ENCODE measurements at regions not wholly inside any gene's neighbourhood (a gene's known extent, or its start where the extent isn't known, plus 50 kb on each side); places are given as distances from the start of the nearest gene placed in this dataset.

- Histone ChIP-seq H3K27ac (ENCODE audit: low read length in 2 of 2) (no peak overlapping the region), H3K4me3 (ENCODE audit: control extremely low read depth in 1 of 5, extremely low read depth in 1 of 5, insufficient read depth in 1 of 5, low read depth in 2 of 5, low read length in 4 of 5) (no peak overlapping the region), H3K9ac (ENCODE audit: low read length) (no peak overlapping the region), H3K4me2 (replicated peaks; ENCODE audit: low read depth, low read length, poor library complexity, severe bottlenecking) (no peak overlapping the region), H2AFZ (ENCODE audit: insufficient read depth, low read depth, low read length, poor library complexity, severe bottlenecking) (no peak overlapping the region), H3K36me3 (replicated peaks in 1 of 2; ENCODE audit: control extremely low read depth in 1 of 2, control insufficient read depth in 1 of 2, extremely low read depth in 1 of 2, insufficient read depth in 2 of 2, low read length in 1 of 2) (no peaks in the 10 kb centered on the region), H4K20me1 (ENCODE audit: control insufficient read depth, insufficient read depth, low read length, poor library complexity, severe bottlenecking) (no peaks in the 10 kb centered on the region), H3K27me3 (replicated peaks in 1 of 4; ENCODE audit: control extremely low read depth in 1 of 4, control insufficient read depth in 3 of 4, insufficient read depth in 4 of 4, low read length in 3 of 4) (peaks cover 0 to 4% (median 0%) of the 10 kb centered on the region in 4 experiments), H3K79me2 (ENCODE audit: control insufficient read depth, insufficient read depth, low read length) (no peaks in the 10 kb centered on the region), H3K4me1 (ENCODE audit: control insufficient read depth in 2 of 2, insufficient read depth in 2 of 2, low read length in 2 of 2) (no peaks in the 10 kb centered on the region), H3K9me3 (ENCODE audit: control extremely low read depth in 1 of 3, control insufficient read depth in 2 of 3, insufficient read depth in 1 of 3, low read length in 2 of 3) (no peaks in the 10 kb centered on the region)
- CTCF ChIA-PET, result interaction anchor here (1.2 kb wide), 1 partner anchor 10 kb away, joined by 3 read pairs; no protein-coding TSS in a partner anchor
- Mint-ChIP-seq H3K27ac (no peak overlapping the region), H3K27me3 (peaks cover 21% of the 10 kb centered on the region), H3K9me3 (ENCODE audit: insufficient read depth) (no peaks in the 10 kb centered on the region), H3K4me1 (no peaks in the 10 kb centered on the region), H3K4me3 (no peak overlapping the region)
- ATAC-seq (ENCODE audit: low read depth), result no peak
- intact Hi-C loops (cut with micrococcal nuclease), result no loop called here
- TF ChIP-seq, protein P1, sequence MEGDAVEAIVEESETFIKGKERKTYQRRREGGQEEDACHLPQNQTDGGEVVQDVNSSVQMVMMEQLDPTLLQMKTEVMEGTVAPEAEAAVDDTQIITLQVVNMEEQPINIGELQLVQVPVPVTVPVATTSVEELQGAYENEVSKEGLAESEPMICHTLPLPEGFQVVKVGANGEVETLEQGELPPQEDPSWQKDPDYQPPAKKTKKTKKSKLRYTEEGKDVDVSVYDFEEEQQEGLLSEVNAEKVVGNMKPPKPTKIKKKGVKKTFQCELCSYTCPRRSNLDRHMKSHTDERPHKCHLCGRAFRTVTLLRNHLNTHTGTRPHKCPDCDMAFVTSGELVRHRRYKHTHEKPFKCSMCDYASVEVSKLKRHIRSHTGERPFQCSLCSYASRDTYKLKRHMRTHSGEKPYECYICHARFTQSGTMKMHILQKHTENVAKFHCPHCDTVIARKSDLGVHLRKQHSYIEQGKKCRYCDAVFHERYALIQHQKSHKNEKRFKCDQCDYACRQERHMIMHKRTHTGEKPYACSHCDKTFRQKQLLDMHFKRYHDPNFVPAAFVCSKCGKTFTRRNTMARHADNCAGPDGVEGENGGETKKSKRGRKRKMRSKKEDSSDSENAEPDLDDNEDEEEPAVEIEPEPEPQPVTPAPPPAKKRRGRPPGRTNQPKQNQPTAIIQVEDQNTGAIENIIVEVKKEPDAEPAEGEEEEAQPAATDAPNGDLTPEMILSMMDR (IDR thresholded peaks at IDR 0.05), result no peak
- TF ChIP-seq EZH2 (IDR thresholded peaks at IDR 0.05; ENCODE audit: borderline replicate concordance, insufficient read depth, low read depth, low read length, poor library complexity, severe bottlenecking), result no peak
- DNase-seq, result no peak
- WGBS (ENCODE audit: insufficient coverage), result no CpG with 5 or more reads among the region's 6 CpGs
- POLR2A ChIA-PET, result no interaction called here
Observed at GRCh38 chr10:3248526-3249306, 76.1 kb upstream of the PITRM1 start.

DNA sequence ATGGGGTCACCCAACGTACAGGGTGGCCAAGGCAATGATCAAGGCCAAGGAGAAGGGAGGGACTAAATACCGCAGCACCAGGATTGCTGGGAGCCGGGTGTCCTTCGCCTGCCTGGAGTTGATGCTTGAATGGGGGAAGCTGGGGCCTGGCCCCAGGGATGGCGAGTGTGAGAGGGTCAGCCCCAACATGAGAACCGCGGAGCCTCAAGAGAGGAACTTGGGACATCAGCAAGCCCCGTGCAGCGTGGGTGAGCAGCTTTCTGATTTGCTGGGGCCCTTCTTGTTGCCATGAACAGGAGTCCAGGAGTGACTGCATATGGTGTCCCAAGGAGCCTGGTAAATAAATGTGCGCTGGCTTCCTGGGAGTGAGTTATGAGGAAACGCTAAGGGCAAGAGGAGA lies 72.8 kb upstream of the PITRM1 start:
- H3K9ac ChIP-seq (ENCODE audit: low read length), result no peak overlapping the region
- Mint-ChIP-seq H3K27me3 (peaks cover 11% of the 10 kb centered on the region), H3K27ac (no peak overlapping the region), H3K4me3 (no peak overlapping the region), H3K4me1 (no peaks in the 10 kb centered on the region), H3K9me3 (ENCODE audit: insufficient read depth) (no peaks in the 10 kb centered on the region)
- WGBS (ENCODE audit: insufficient coverage), result 91% methylated on average over 10 of the region's 11 CpGs
- no peaks in the 10 kb centered on the region for H3K4me1 ChIP-seq (ENCODE audit: control insufficient read depth in 2 of 2, insufficient read depth in 2 of 2, low read length in 2 of 2)
- H4K20me1 ChIP-seq (ENCODE audit: control insufficient read depth, insufficient read depth, low read length, poor library complexity, severe bottlenecking), result no peaks in the 10 kb centered on the region
- no peaks in the 10 kb centered on the region for H3K36me3 ChIP-seq (replicated peaks in 1 of 2; ENCODE audit: control extremely low read depth in 1 of 2, control insufficient read depth in 1 of 2, extremely low read depth in 1 of 2, insufficient read depth in 2 of 2, low read length in 1 of 2)
- H3K79me2 ChIP-seq (ENCODE audit: control insufficient read depth, insufficient read depth, low read length), result no peaks in the 10 kb centered on the region
- TF ChIP-seq EZH2 (IDR thresholded peaks at IDR 0.05; ENCODE audit: borderline replicate concordance, insufficient read depth, low read depth, low read length, poor library complexity, severe bottlenecking), result no peak
- TF ChIP-seq, protein P1 (IDR thresholded peaks at IDR 0.05), result no peak
- ChIA-PET CTCF (interaction anchor here (0.6 to 1.4 kb wide), 3 partner anchors 1372 to 1414 kb away, joined by 3 to 4 read pairs (median 3); no protein-coding TSS in a partner anchor), POLR2A (no interaction called here)
- intact Hi-C loops (cut with micrococcal nuclease), result no loop called here
- no peak overlapping the region for H3K27ac ChIP-seq (ENCODE audit: low read length in 2 of 2)
- no peak for DNase-seq
- H2AFZ ChIP-seq (ENCODE audit: insufficient read depth, low read depth, low read length, poor library complexity, severe bottlenecking), result no peak overlapping the region
- no peak overlapping the region for H3K4me2 ChIP-seq (replicated peaks; ENCODE audit: low read depth, low read length, poor library complexity, severe bottlenecking)
- no peaks in the 10 kb centered on the region for H3K9me3 ChIP-seq (ENCODE audit: control extremely low read depth in 1 of 3, control insufficient read depth in 2 of 3, insufficient read depth in 1 of 3, low read length in 2 of 3)
- no peak overlapping the region for H3K4me3 ChIP-seq (ENCODE audit: control extremely low read depth in 1 of 5, extremely low read depth in 1 of 5, insufficient read depth in 1 of 5, low read depth in 2 of 5, low read length in 4 of 5)
- peaks cover 0 to 4% (median 0%) of the 10 kb centered on the region in 4 experiments for H3K27me3 ChIP-seq (replicated peaks in 1 of 4; ENCODE audit: control extremely low read depth in 1 of 4, control insufficient read depth in 3 of 4, insufficient read depth in 4 of 4, low read length in 3 of 4)
- ATAC-seq (ENCODE audit: low read depth), result no peak

All from B cell (primary cell).